Uterus (tissue), 2 donors: ENCODE measurements at regions not wholly inside any gene's neighbourhood (a gene's known extent, or its start where the extent isn't known, plus 50 kb on each side); places are given as distances from the start of the nearest gene placed in this dataset.

Experiments
- POLR2A ChIP-seq, 2 donors: fragments of 450-650 bp; IDR thresholded peaks; one replicate each; pipeline ENCODE4 v1.6.1; 2016; ENCODE audit warnings: antibody characterized with exemption in 2 of 2, mild to moderate bottlenecking in 1 of 2, moderate library complexity in 1 of 2
- TF ChIP-seq, protein P1 (sequence below), 4 experiments: fragments of 200-600 bp in 2 of 4; fragments of 450-650 bp in 2 of 4; sonication (generic) in 2 of 4; IDR thresholded peaks; one replicate each; pipeline ENCODE4 v1.5.1; 2016 to 2019; ENCODE audit warnings: antibody characterized with exemption in 4 of 4, mild to moderate bottlenecking in 2 of 4, moderate library complexity in 1 of 4

DNA sequence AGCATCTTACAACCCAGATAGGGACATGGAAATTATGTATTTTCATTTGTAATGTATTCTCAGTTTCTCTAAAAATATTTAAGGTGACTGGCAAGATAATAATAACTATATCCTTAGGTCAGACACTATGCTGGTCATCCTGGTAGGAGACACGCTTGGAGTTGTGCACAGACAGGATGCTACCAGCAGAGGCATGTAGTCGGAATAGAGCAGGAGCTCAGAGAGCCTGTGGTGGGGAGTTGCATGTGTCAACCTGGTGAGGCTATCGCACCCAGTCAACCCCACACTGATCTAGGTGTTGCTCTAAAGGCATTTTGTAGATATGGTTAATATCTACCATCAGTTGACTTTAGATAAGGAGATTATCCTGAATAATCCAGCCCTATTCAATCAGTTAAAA, 318.5 kb downstream of the MIAT start:
- TF ChIP-seq, protein P1, sequence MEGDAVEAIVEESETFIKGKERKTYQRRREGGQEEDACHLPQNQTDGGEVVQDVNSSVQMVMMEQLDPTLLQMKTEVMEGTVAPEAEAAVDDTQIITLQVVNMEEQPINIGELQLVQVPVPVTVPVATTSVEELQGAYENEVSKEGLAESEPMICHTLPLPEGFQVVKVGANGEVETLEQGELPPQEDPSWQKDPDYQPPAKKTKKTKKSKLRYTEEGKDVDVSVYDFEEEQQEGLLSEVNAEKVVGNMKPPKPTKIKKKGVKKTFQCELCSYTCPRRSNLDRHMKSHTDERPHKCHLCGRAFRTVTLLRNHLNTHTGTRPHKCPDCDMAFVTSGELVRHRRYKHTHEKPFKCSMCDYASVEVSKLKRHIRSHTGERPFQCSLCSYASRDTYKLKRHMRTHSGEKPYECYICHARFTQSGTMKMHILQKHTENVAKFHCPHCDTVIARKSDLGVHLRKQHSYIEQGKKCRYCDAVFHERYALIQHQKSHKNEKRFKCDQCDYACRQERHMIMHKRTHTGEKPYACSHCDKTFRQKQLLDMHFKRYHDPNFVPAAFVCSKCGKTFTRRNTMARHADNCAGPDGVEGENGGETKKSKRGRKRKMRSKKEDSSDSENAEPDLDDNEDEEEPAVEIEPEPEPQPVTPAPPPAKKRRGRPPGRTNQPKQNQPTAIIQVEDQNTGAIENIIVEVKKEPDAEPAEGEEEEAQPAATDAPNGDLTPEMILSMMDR (IDR thresholded peaks at IDR 0.05) = no peak
- TF ChIP-seq POLR2A (IDR thresholded peaks at IDR 0.05) = no peak
